A549 (cell line): ENCODE measurements at regions not wholly inside any gene's neighbourhood (a gene's known extent, or its start where the extent isn't known, plus 50 kb on each side); places are given as distances from the start of the nearest gene placed in this dataset.

ENCODE experiments used
- CTCF ChIP-seq: fragments of >200 bp; sonication (Bioruptor Twin); formaldehyde crosslinking; IDR thresholded peaks from 3 replicates; pipeline ENCODE4 v1.5.1; 2016
- HDAC2 ChIP-seq: fragments of 200-600 bp; sonication (generic); IDR thresholded peaks from 2 replicates; pipeline ENCODE4 v1.6.1; 2016
- HEYL ChIP-seq: fragments of 250-450 bp; sonication (Bioruptor Pico); IDR thresholded peaks from 2 replicates; pipeline ENCODE4 v1.8.0; 2021; ENCODE audit warnings: mild to moderate bottlenecking, moderate library complexity
- NR3C1 ChIP-seq: fragments of >200 bp; sonication (Bioruptor Twin); formaldehyde crosslinking; IDR thresholded peaks from 3 replicates; pipeline ENCODE4 v1.6.1; 2017
- POLR2A ChIP-seq: IDR thresholded peaks from 2 replicates; pipeline ENCODE4 v1.6.1; 2012; ENCODE audit warnings: mild to moderate bottlenecking, low read length

- TF ChIP-seq HEYL: no peak
- no peak for TF ChIP-seq CTCF
- TF ChIP-seq HDAC2: no peak
- no peak for TF ChIP-seq POLR2A
- TF ChIP-seq NR3C1: no peak
These were observed 76.8 kb upstream of the COX20 start for GRCh38 chr1:244758708-244759107.
